Stimulated activated CD4-positive, alpha-beta T cell treated with anti-CD3 and anti-CD28 coated beads, TNF-alpha, amount 100 ng/mL, for 1 hour (primary cell): ENCODE measurements at regions not wholly inside any gene's neighbourhood (a gene's known extent, or its start where the extent isn't known, plus 50 kb on each side); places are given as distances from the start of the nearest gene placed in this dataset.
"Not testable (repeated sequence)": the region's sequence is repeated elsewhere in the genome, so short reads cannot be mapped to it uniquely, and the experiment has no call there.

Source experiments
- DNase-seq, 3 donors: peaks; one replicate each; pipeline ENCODE4 v3.0.0-alpha.2; 2020; ENCODE audit warnings: low read depth in 3 of 3, low spot score in 1 of 3

GRCh38 chr7:36035186-36035585, 117.9 kb upstream of the EEPD1 start:
- no peak for DNase-seq

GRCh38 chr7:36036590-36036989, 116.5 kb upstream of the EEPD1 start:
- DNase-seq: no peak

- no peak for DNase-seq
Measured at GRCh38 chr7:36037121-36037662, 115.9 kb upstream of the EEPD1 start.

- no peak for DNase-seq
Measured at GRCh38 chr7:36038063-36038721, 114.9 kb upstream of the EEPD1 start.

- no peak for DNase-seq
Measured at GRCh38 chr7:36039243-36039642, 113.8 kb upstream of the EEPD1 start.

- no peak for DNase-seq
Measured at GRCh38 chr7:36039671-36040070, 113.4 kb upstream of the EEPD1 start.

- no peak for DNase-seq
Measured at GRCh38 chr7:36040679-36041078, 112.4 kb upstream of the EEPD1 start.

- DNase-seq: no peak
Measured at GRCh38 chr7:36044101-36044892, 108.8 kb upstream of the EEPD1 start.

- DNase-seq: no peak
Measured at GRCh38 chr7:36045326-36045725, 107.7 kb upstream of the EEPD1 start.

- no peak for DNase-seq
Measured at GRCh38 chr7:36045830-36046341, 107.2 kb upstream of the EEPD1 start.

GRCh38 chr7:36047091-36047658, 105.9 kb upstream of the EEPD1 start:
- DNase-seq: no peak

GRCh38 chr7:36048141-36048901, 104.7 kb upstream of the EEPD1 start:
- no peak for DNase-seq

- no peak for DNase-seq
Measured at GRCh38 chr7:36048902-36049240, 104.2 kb upstream of the EEPD1 start.

- DNase-seq: no peak
Measured at GRCh38 chr7:36051501-36051900, 101.6 kb upstream of the EEPD1 start.

- DNase-seq: no peak
Measured at GRCh38 chr7:36053589-36053988, 99.5 kb upstream of the EEPD1 start.

- DNase-seq: no peak
Measured at GRCh38 chr7:36054637-36055036, 98.4 kb upstream of the EEPD1 start.

GRCh38 chr7:36055207-36055606, 97.8 kb upstream of the EEPD1 start:
- no peak for DNase-seq

- no peak for DNase-seq
Measured at GRCh38 chr7:36057323-36057722, 95.7 kb upstream of the EEPD1 start.

- DNase-seq: no peak
Measured at GRCh38 chr7:36058020-36058592, 94.9 kb upstream of the EEPD1 start.

GRCh38 chr7:36060388-36060787, 92.7 kb upstream of the EEPD1 start:
- not testable (repeated sequence) for DNase-seq
